NT2/D1 (cell line): ENCODE measurements at regions not wholly inside any gene's neighbourhood (a gene's known extent, or its start where the extent isn't known, plus 50 kb on each side); places are given as distances from the start of the nearest gene placed in this dataset.
"Not testable (repeated sequence)": the region's sequence is repeated elsewhere in the genome, so short reads cannot be mapped to it uniquely, and the experiment has no call there.

Experiments used
- DNase-seq: peaks from one replicate; pipeline ENCODE4 v3.0.0-alpha.2; 2011; ENCODE audit warnings: low read depth, low spot score
- H3K27me3 ChIP-seq: 2 replicates; pipeline ENCODE4 v1.6.0; 2011; ENCODE audit warnings: mild to moderate bottlenecking; ENCODE audit not compliant: insufficient read length, insufficient read depth
- H3K36me3 ChIP-seq: 2 replicates; pipeline ENCODE4 v1.6.1; 2011; ENCODE audit warnings: mild to moderate bottlenecking, low read length, mixed read lengths; ENCODE audit not compliant: insufficient read depth, insufficient read length
- H3K4me1 ChIP-seq: 2 replicates; pipeline ENCODE4 v1.5.1; 2011; ENCODE audit not compliant: insufficient read depth, insufficient read length
- H3K4me3 ChIP-seq: 2 replicates; pipeline ENCODE4 v1.5.1; 2011; ENCODE audit warnings: low read depth; ENCODE audit not compliant: insufficient read length
- H3K9ac ChIP-seq: 2 replicates; pipeline ENCODE4 v1.6.0; 2011; ENCODE audit warnings: low read depth; ENCODE audit not compliant: insufficient read length
- H3K9me3 ChIP-seq: 2 replicates; pipeline ENCODE4 v1.5.1; 2011; ENCODE audit warnings: mild to moderate bottlenecking, low read length; ENCODE audit not compliant: insufficient read depth
- SUZ12 ChIP-seq: IDR thresholded peaks from 2 replicates; pipeline ENCODE4 v1.6.1; 2011; ENCODE audit not compliant: insufficient read length, insufficient read depth; ENCODE audit errors: extremely low read depth
- YY1 ChIP-seq: IDR thresholded peaks from 2 replicates; pipeline ENCODE4 v1.6.1; 2011; ENCODE audit not compliant: insufficient read length, insufficient read depth
- ZNF274 ChIP-seq: IDR thresholded peaks from 2 replicates; pipeline ENCODE4 v1.6.1; 2011; ENCODE audit warnings: mild to moderate bottlenecking, low read depth, low read length

DNA sequence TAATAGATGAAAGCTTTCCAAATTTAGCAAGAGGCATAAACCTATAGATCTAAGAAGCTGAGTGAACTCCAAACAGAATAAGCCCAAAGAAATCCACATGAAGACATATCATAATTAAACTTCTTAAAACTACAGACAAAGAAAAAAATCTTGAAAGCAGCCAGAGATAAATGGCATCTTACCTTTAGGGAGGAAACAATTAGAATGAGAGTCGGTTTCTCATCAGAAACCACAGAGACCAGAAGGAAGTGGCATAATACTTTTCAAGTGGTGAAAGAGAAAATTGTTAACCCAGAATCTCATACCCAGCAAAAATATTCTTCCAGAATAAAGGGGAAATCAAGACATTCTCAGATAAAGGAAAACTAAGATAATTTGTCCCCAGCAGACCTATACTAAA lies 98.9 kb upstream of the NANOS1 start:
- H3K27me3 ChIP-seq, result no peaks in the 10 kb centered on the region
- no peak for DNase-seq
- no peak overlapping the region for H3K9ac ChIP-seq
- no peak overlapping the region for H3K4me3 ChIP-seq
- TF ChIP-seq SUZ12 (no peak), ZNF274 (no peak), YY1 (no peak)
- no peaks in the 10 kb centered on the region for H3K36me3 ChIP-seq
- peaks cover 8% of the 10 kb centered on the region for H3K9me3 ChIP-seq
- no peaks in the 10 kb centered on the region for H3K4me1 ChIP-seq

- no peak overlapping the region for H3K9ac ChIP-seq
- DNase-seq, result no peak
- no peaks in the 10 kb centered on the region for H3K27me3 ChIP-seq
- H3K4me1 ChIP-seq, result no peaks in the 10 kb centered on the region
- H3K4me3 ChIP-seq, result no peak overlapping the region
- no peaks in the 10 kb centered on the region for H3K36me3 ChIP-seq
- peaks cover 8% of the 10 kb centered on the region for H3K9me3 ChIP-seq
- no peak for TF ChIP-seq SUZ12
These were observed 98.1 kb upstream of the NANOS1 start for GRCh38 chr10:118931436-118931835.

GRCh38 chr10:118932154-118932553 lies 97.4 kb upstream of the NANOS1 start:
- H3K36me3 ChIP-seq, H3K9me3 ChIP-seq, H3K4me1 ChIP-seq, H3K4me3 ChIP-seq, H3K9ac ChIP-seq, DNase-seq, H3K27me3 ChIP-seq: not testable (repeated sequence)

GRCh38 chr10:118937226-118937625 lies 92.3 kb upstream of the NANOS1 start:
- Histone ChIP-seq H3K4me3 (no peak overlapping the region), H3K9ac (no peak overlapping the region), H3K4me1 (no peaks in the 10 kb centered on the region), H3K9me3 (no peaks in the 10 kb centered on the region), H3K36me3 (no peaks in the 10 kb centered on the region), H3K27me3 (no peaks in the 10 kb centered on the region)
- no peak for DNase-seq
- no peak for TF ChIP-seq ZNF274
- no peak for TF ChIP-seq SUZ12
- no peak for TF ChIP-seq YY1

DNA sequence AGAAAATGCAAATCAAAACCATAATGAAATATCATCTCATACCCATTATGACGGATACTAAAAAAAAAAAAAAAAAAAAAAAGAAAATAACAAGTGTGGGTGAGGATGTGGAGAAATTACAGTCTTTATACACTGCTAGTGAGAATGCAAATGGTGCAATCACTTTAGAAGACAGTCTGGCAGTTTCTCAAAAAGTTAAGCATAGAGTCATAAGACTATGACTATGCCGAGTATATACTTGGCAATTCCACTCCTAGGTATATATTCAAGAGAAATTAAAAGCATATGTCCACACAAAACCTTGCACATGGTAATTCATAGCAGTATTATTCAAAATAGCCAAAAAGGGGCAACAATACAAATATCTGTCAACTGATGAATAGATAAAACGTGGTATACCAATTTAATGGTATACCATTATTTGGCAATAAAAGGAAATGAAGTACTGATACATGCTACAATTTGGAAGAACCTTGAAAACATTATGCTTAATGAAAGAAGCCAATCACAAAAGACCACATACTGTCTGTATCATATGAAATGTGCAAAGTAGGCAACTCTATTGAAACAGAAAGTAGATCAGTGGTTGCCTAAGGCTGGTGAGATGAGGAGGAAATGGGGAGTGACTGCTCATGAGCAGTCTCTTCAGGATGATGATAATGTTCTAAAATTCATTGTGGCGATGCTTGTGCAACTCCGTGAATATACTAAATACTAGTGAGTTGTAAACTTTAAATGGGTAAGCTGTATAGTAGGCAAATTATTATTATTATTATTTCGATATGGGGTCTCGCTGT lies 90.1 kb upstream of the NANOS1 start:
- Histone ChIP-seq H3K27me3 (no peaks in the 10 kb centered on the region), H3K4me3 (no peak overlapping the region), H3K9me3 (no peaks in the 10 kb centered on the region), H3K4me1 (no peaks in the 10 kb centered on the region), H3K36me3 (no peaks in the 10 kb centered on the region), H3K9ac (no peak overlapping the region)
- TF ChIP-seq YY1 (no peak), SUZ12 (no peak)
- DNase-seq, result no peak

GRCh38 chr10:118940386-118940785 lies 89.1 kb upstream of the NANOS1 start:
- Histone ChIP-seq H3K27me3 (no peaks in the 10 kb centered on the region), H3K4me1 (no peaks in the 10 kb centered on the region), H3K4me3 (no peak overlapping the region), H3K9ac (no peak overlapping the region), H3K36me3 (no peaks in the 10 kb centered on the region), H3K9me3 (no peaks in the 10 kb centered on the region)
- no peak for TF ChIP-seq YY1
- no peak for DNase-seq

DNA sequence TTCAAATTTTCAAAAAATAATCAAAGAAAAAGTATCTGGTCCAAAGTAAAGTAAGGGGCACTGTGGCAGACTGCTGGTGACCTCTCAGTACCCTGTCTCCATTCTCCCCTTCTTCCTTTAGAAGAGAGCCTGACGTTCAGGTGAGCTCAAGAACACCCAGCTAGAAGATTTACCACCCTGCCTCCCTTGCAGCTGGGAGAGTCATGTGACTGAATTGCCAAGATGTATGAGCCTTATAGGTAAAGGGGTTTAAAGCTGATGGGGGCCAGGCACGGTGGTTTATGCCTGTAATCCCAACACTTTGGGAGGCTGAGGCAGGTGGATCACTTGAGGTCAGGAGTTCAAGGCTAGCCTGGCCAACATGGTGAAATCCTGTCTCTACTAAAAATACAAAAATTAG lies 86.3 kb upstream of the NANOS1 start:
- TF ChIP-seq YY1, result no peak
- TF ChIP-seq SUZ12, result no peak
- TF ChIP-seq ZNF274, result no peak
- no peaks in the 10 kb centered on the region for H3K4me1 ChIP-seq
- no peak overlapping the region for H3K4me3 ChIP-seq

More for the DNA sequence above, 86.3 kb upstream of the NANOS1 start:
- H3K9me3 ChIP-seq, result no peaks in the 10 kb centered on the region
- no peak overlapping the region for H3K9ac ChIP-seq
- no peak for DNase-seq
- H3K36me3 ChIP-seq, result no peaks in the 10 kb centered on the region
- H3K27me3 ChIP-seq, result no peaks in the 10 kb centered on the region
